Rectal smooth muscle tissue (tissue), 1 donor: ENCODE measurements at regions not wholly inside any gene's neighbourhood (a gene's known extent, or its start where the extent isn't known, plus 50 kb on each side); places are given as distances from the start of the nearest gene placed in this dataset.
"Not testable (repeated sequence)": the region's sequence is repeated elsewhere in the genome, so short reads cannot be mapped to it uniquely, and the experiment has no call there.

Experiments used
- H3K27ac ChIP-seq: one replicate; pipeline ENCODE4 v1.7.0; 2013; ENCODE audit warnings: low read depth, low read length, inconsistent platforms
- H3K27me3 ChIP-seq: one replicate; pipeline ENCODE4 v1.7.0; 2013; ENCODE audit warnings: low read length; ENCODE audit not compliant: control insufficient read depth, insufficient read depth
- H3K36me3 ChIP-seq: one replicate; pipeline ENCODE4 v1.7.0; 2013; ENCODE audit warnings: low read length; ENCODE audit not compliant: control insufficient read depth, insufficient read depth
- H3K4me1 ChIP-seq: one replicate; pipeline ENCODE4 v1.7.0; 2013; ENCODE audit warnings: low read length; ENCODE audit not compliant: control insufficient read depth, insufficient read depth
- H3K4me3 ChIP-seq: one replicate; pipeline ENCODE4 v1.7.0; 2013; ENCODE audit warnings: low read length
- H3K9ac ChIP-seq: one replicate; pipeline ENCODE4 v1.7.0; 2013; ENCODE audit warnings: low read length

GRCh38 chr4:95898226-95898625 lies 58.3 kb downstream of the PDHA2 start:
- H3K27ac ChIP-seq = no peak overlapping the region
- H3K9ac ChIP-seq = no peak overlapping the region
- H3K27me3 ChIP-seq = no peaks in the 10 kb centered on the region
- H3K4me3 ChIP-seq = no peak overlapping the region
- H3K36me3 ChIP-seq = no peaks in the 10 kb centered on the region
- no peaks in the 10 kb centered on the region for H3K4me1 ChIP-seq

- no peaks in the 10 kb centered on the region for H3K36me3 ChIP-seq
- no peak overlapping the region for H3K27ac ChIP-seq
- H3K27me3 ChIP-seq = no peaks in the 10 kb centered on the region
- H3K9ac ChIP-seq = no peak overlapping the region
- no peaks in the 10 kb centered on the region for H3K4me1 ChIP-seq
- H3K4me3 ChIP-seq = no peak overlapping the region
These were observed 69.3 kb downstream of the PDHA2 start for GRCh38 chr4:95909211-95909610.

GRCh38 chr4:95910749-95911148 lies 70.9 kb downstream of the PDHA2 start:
- Histone ChIP-seq H3K36me3 (no peaks in the 10 kb centered on the region), H3K9ac (no peak overlapping the region), H3K27ac (no peak overlapping the region), H3K4me3 (no peak overlapping the region), H3K4me1 (no peaks in the 10 kb centered on the region), H3K27me3 (no peaks in the 10 kb centered on the region)

- no peak overlapping the region for H3K4me3 ChIP-seq
- H3K27me3 ChIP-seq = no peaks in the 10 kb centered on the region
- H3K27ac ChIP-seq = no peak overlapping the region
- H3K36me3 ChIP-seq = no peaks in the 10 kb centered on the region
- no peak overlapping the region for H3K9ac ChIP-seq
- H3K4me1 ChIP-seq = no peaks in the 10 kb centered on the region
These were observed 81.6 kb downstream of the PDHA2 start for GRCh38 chr4:95921470-95921869.

GRCh38 chr4:95929448-95930064 lies 89.7 kb downstream of the PDHA2 start:
- Histone ChIP-seq H3K4me3 (no peak overlapping the region), H3K4me1 (no peaks in the 10 kb centered on the region), H3K27me3 (no peaks in the 10 kb centered on the region), H3K36me3 (no peaks in the 10 kb centered on the region), H3K27ac (no peak overlapping the region), H3K9ac (no peak overlapping the region)

- H3K27me3 ChIP-seq = no peaks in the 10 kb centered on the region
- no peaks in the 10 kb centered on the region for H3K36me3 ChIP-seq
- no peaks in the 10 kb centered on the region for H3K4me1 ChIP-seq
- H3K27ac ChIP-seq = no peak overlapping the region
- H3K4me3 ChIP-seq = no peak overlapping the region
- no peak overlapping the region for H3K9ac ChIP-seq
These were observed 99.2 kb downstream of the PDHA2 start for GRCh38 chr4:95939141-95939540.

GRCh38 chr4:95949136-95949765 lies 109.4 kb downstream of the PDHA2 start:
- no peak overlapping the region for H3K9ac ChIP-seq
- H3K27ac ChIP-seq = no peak overlapping the region
- no peak overlapping the region for H3K4me3 ChIP-seq
- H3K27me3 ChIP-seq = no peaks in the 10 kb centered on the region
- no peaks in the 10 kb centered on the region for H3K36me3 ChIP-seq
- H3K4me1 ChIP-seq = no peaks in the 10 kb centered on the region

GRCh38 chr4:95949808-95950207 lies 109.9 kb downstream of the PDHA2 start:
- Histone ChIP-seq H3K9ac (no peak overlapping the region), H3K4me3 (no peak overlapping the region), H3K36me3 (no peaks in the 10 kb centered on the region), H3K27ac (no peak overlapping the region), H3K4me1 (no peaks in the 10 kb centered on the region), H3K27me3 (no peaks in the 10 kb centered on the region)

- not testable (repeated sequence) for H3K27ac ChIP-seq, H3K27me3 ChIP-seq, H3K4me1 ChIP-seq, H3K36me3 ChIP-seq, H3K9ac ChIP-seq, H3K4me3 ChIP-seq
These were observed 112.6 kb downstream of the PDHA2 start for GRCh38 chr4:95952538-95952937.

GRCh38 chr4:95956094-95956493 lies 116.2 kb downstream of the PDHA2 start:
- Histone ChIP-seq H3K27ac (no peak overlapping the region), H3K36me3 (no peaks in the 10 kb centered on the region), H3K9ac (no peak overlapping the region), H3K4me3 (no peak overlapping the region), H3K27me3 (no peaks in the 10 kb centered on the region), H3K4me1 (no peaks in the 10 kb centered on the region)

GRCh38 chr4:95957054-95957453 lies 117.2 kb downstream of the PDHA2 start:
- Histone ChIP-seq H3K27me3 (no peaks in the 10 kb centered on the region), H3K36me3 (no peaks in the 10 kb centered on the region), H3K9ac (no peak overlapping the region), H3K4me3 (no peak overlapping the region), H3K27ac (no peak overlapping the region), H3K4me1 (no peaks in the 10 kb centered on the region)

- H3K4me3 ChIP-seq = no peak overlapping the region
- H3K27ac ChIP-seq = no peak overlapping the region
- no peaks in the 10 kb centered on the region for H3K27me3 ChIP-seq
- no peaks in the 10 kb centered on the region for H3K4me1 ChIP-seq
- no peak overlapping the region for H3K9ac ChIP-seq
- H3K36me3 ChIP-seq = no peaks in the 10 kb centered on the region
These were observed 117.9 kb downstream of the PDHA2 start for GRCh38 chr4:95957759-95958158.

- H3K4me3 ChIP-seq = no peak overlapping the region
- H3K9ac ChIP-seq = no peak overlapping the region
- H3K4me1 ChIP-seq = no peaks in the 10 kb centered on the region
- H3K27me3 ChIP-seq = no peaks in the 10 kb centered on the region
- H3K27ac ChIP-seq = no peak overlapping the region
- H3K36me3 ChIP-seq = no peaks in the 10 kb centered on the region
These were observed 119.3 kb downstream of the PDHA2 start for GRCh38 chr4:95959182-95959581.
